GM12891 (cell line): ENCODE measurements at regions not wholly inside any gene's neighbourhood (a gene's known extent, or its start where the extent isn't known, plus 50 kb on each side); places are given as distances from the start of the nearest gene placed in this dataset.

Experiments
- DNase-seq: peaks from one replicate; pipeline ENCODE4 v3.0.0; 2011; ENCODE audit warnings: low spot score; ENCODE audit not compliant: insufficient read length
- FAIRE-seq: peaks from 2 replicates; lab custom pipeline; 2011; peaks lifted over from hg19 to GRCh38; lab: Jason Lieb, UNC
- PAX5 ChIP-seq: IDR thresholded peaks from 2 replicates; pipeline ENCODE4 v1.6.1; 2011; ENCODE audit warnings: low read length, moderate library complexity, mild to moderate bottlenecking; ENCODE audit not compliant: insufficient read depth, severe bottlenecking
- POLR2A ChIP-seq: IDR thresholded peaks from 2 replicates; pipeline ENCODE4 v1.6.1; 2011; ENCODE audit warnings: low read depth, low read length, control low read depth
- POLR2AphosphoS5 ChIP-seq: IDR thresholded peaks from 2 replicates; pipeline ENCODE4 v1.6.1; 2011; ENCODE audit warnings: low read depth, low read length, control low read depth
- POU2F2 ChIP-seq: IDR thresholded peaks from 2 replicates; pipeline ENCODE4 v1.6.1; 2011; ENCODE audit warnings: low read depth, mild to moderate bottlenecking, control low read depth, low read length, moderate library complexity
- SPI1 ChIP-seq: IDR thresholded peaks from 2 replicates; pipeline ENCODE4 v1.6.1; 2011; ENCODE audit warnings: low read depth, low read length, control low read depth
- TAF1 ChIP-seq: IDR thresholded peaks from 2 replicates; pipeline ENCODE4 v1.6.1; 2011; ENCODE audit warnings: low read depth, low read length, control low read depth

- FAIRE-seq (no peak), DNase-seq (no peak)
- no peak for TF ChIP-seq SPI1
- TF ChIP-seq PAX5: no peak
- no peak for TF ChIP-seq TAF1
- no peak for TF ChIP-seq POU2F2
- no peak for TF ChIP-seq POLR2A
- no peak for TF ChIP-seq POLR2AphosphoS5
These were observed 129.7 kb upstream of the ZFP42 start for GRCh38 chr4:187865914-187866313.

GRCh38 chr4:187883049-187883448 is 112.5 kb upstream of the ZFP42 start:
- DNase-seq (no peak), FAIRE-seq (no peak)
- TF ChIP-seq POLR2AphosphoS5: no peak
- TF ChIP-seq POLR2A: no peak
- no peak for TF ChIP-seq SPI1
- no peak for TF ChIP-seq POU2F2

- FAIRE-seq (no peak), DNase-seq (no peak)
- TF ChIP-seq POLR2A (no peak), POLR2AphosphoS5 (no peak), POU2F2 (no peak), TAF1 (no peak), SPI1 (no peak), PAX5 (no peak)
These were observed 111.6 kb upstream of the ZFP42 start for GRCh38 chr4:187883836-187884475.

GRCh38 chr4:187887906-187888305 is 107.7 kb upstream of the ZFP42 start:
- DNase-seq (no peak), FAIRE-seq (no peak)

GRCh38 chr4:187889651-187890050 is 105.9 kb upstream of the ZFP42 start:
- TF ChIP-seq POLR2AphosphoS5: no peak
- FAIRE-seq (no peak), DNase-seq (no peak)

More at GRCh38 chr4:187887906-187888305, 107.7 kb upstream of the ZFP42 start:
- no peak for TF ChIP-seq POLR2A
- TF ChIP-seq PAX5: no peak
- TF ChIP-seq TAF1: no peak
- no peak for TF ChIP-seq POLR2AphosphoS5
- no peak for TF ChIP-seq SPI1
- TF ChIP-seq POU2F2: no peak

GRCh38 chr4:187893418-187893817 is 102.2 kb upstream of the ZFP42 start:
- DNase-seq (no peak), FAIRE-seq (no peak)
- no peak for TF ChIP-seq SPI1
- TF ChIP-seq TAF1: no peak

- no peak for FAIRE-seq
- TF ChIP-seq POLR2AphosphoS5 (no peak), PAX5 (no peak), POU2F2 (no peak), POLR2A (no peak), SPI1 (no peak), TAF1 (no peak)
- DNase-seq: no peak
These were observed 92.5 kb upstream of the ZFP42 start for GRCh38 chr4:187903106-187903505.

GRCh38 chr4:187903700-187904099 is 91.9 kb upstream of the ZFP42 start:
- no peak for FAIRE-seq
- DNase-seq: no peak
- TF ChIP-seq POLR2A: no peak
- TF ChIP-seq TAF1: no peak
- no peak for TF ChIP-seq SPI1
- TF ChIP-seq PAX5: no peak
- TF ChIP-seq POU2F2: no peak
- no peak for TF ChIP-seq POLR2AphosphoS5

GRCh38 chr4:187908079-187908561 is 87.5 kb upstream of the ZFP42 start:
- DNase-seq: no peak
- TF ChIP-seq POLR2A: no peak
- TF ChIP-seq SPI1: no peak
- no peak for TF ChIP-seq TAF1
- no peak for TF ChIP-seq PAX5
- TF ChIP-seq POLR2AphosphoS5: no peak
- no peak for TF ChIP-seq POU2F2
- no peak for FAIRE-seq

- no peak for TF ChIP-seq POLR2A
- no peak for TF ChIP-seq POU2F2
- TF ChIP-seq TAF1: no peak
- no peak for TF ChIP-seq POLR2AphosphoS5
- no peak for TF ChIP-seq PAX5
- no peak for TF ChIP-seq SPI1
These were observed 86.8 kb upstream of the ZFP42 start for GRCh38 chr4:187908731-187909130.

More at GRCh38 chr4:187908731-187909130, 86.8 kb upstream of the ZFP42 start:
- no peak for FAIRE-seq
- DNase-seq: no peak
